ENCODE measurements at regions not wholly inside any gene's neighbourhood (a gene's known extent, or its start where the extent isn't known, plus 50 kb on each side); places are given as distances from the start of the nearest gene placed in this dataset.

DNA sequence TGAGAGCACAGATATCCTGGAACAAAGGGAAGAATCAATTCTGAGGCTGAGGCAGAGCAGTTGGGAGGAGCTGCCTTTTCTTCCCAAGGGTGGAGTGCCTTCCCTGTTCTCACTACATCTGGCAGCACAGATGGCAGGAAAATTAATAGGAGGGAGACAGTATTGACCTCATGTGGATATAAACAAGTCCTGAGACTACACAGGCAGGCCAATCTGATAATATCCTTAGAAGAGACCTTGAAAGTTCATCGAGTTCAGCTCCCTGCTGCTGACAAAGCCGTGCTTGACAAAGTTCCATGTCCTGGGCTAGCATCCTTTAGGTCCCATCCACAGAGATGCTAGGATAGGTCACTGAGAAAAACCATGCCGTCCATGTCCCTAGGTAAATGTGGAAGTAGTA lies 1451.5 kb downstream of the EFNB2 start:
- ChIA-PET CTCF (interaction anchor here (0.5 to 1.1 kb wide), 2 partner anchors 24 kb away, joined by 3 read pairs; no protein-coding TSS in a partner anchor), POLR2A (no interaction called here)
- no peak for DNase-seq (ENCODE audit: extremely low spot score)
- TF ChIP-seq CTCF (IDR thresholded peaks at IDR 0.05; ENCODE audit: control extremely low read depth, extremely low read depth, low read depth, missing control alignments): no peak

- TF ChIP-seq CTCF (IDR thresholded peaks at IDR 0.05; ENCODE audit: control extremely low read depth, extremely low read depth, low read depth, missing control alignments): no peak
- ChIA-PET POLR2A (no interaction called here), CTCF (interaction anchor here (2.0 kb wide), 1 partner anchor 12 kb away, joined by 4 read pairs; no protein-coding TSS in a partner anchor)
- DNase-seq (ENCODE audit: extremely low spot score): no peak
Observed at GRCh38 chr13:105074755-105075154, 1460.7 kb downstream of the EFNB2 start.

DNA sequence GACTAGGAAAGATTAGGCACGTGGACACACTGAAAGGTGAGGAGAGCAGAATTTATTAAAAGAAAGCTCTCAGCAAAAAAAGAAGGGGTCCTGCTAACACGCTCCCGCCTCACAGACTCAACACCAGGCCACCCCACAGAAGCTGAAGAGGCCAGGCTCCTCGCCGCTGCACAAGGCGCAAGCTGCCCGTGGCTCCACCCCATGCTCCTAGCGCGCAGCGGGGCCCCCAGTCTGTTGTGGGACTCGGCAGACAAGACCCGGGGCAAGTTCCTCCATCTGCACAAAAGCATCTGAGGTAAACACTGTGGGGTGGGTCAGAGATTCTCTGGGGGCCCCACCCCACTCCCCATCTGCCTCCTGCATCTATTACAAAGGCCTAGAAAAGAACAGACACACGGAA lies 1462.4 kb downstream of the EFNB2 start:
- no peak for TF ChIP-seq CTCF (IDR thresholded peaks at IDR 0.05; ENCODE audit: control extremely low read depth, extremely low read depth, low read depth, missing control alignments)
- ChIA-PET CTCF (interaction anchor here (1.5 kb wide), 1 partner anchor 66 kb away, joined by 3 read pairs; no protein-coding TSS in a partner anchor), POLR2A (no interaction called here)
- DNase-seq (ENCODE audit: extremely low spot score): no peak

DNA sequence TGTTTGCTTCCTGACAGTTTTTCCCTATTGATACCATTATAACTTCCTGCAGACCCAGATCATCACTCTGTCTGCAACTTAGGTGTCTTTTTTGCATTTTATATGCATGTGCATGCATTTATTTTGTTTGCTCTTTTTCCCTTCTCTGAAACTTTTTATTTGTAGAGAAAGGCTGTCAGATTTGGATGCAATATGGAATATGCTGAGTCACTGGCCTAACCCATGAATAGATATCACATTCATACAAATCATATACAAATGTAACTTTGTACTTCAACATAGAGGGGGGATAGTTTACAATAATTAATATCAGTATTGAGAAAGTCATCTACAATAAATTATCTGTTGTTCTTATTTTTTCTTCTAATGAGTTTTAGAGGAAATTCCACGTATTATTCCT lies 1465.0 kb downstream of the EFNB2 start:
- DNase-seq (ENCODE audit: extremely low spot score): no peak
- CTCF ChIA-PET: no interaction called here
- TF ChIP-seq CTCF (IDR thresholded peaks at IDR 0.05; ENCODE audit: control extremely low read depth, extremely low read depth, low read depth, missing control alignments): no peak
- POLR2A ChIA-PET: no interaction called here

GRCh38 chr13:105069106-105069505 lies 1466.4 kb downstream of the EFNB2 start:
- POLR2A ChIA-PET: no interaction called here
- DNase-seq (ENCODE audit: extremely low spot score): no peak
- TF ChIP-seq CTCF (IDR thresholded peaks at IDR 0.05; ENCODE audit: control extremely low read depth, extremely low read depth, low read depth, missing control alignments): no peak
- CTCF ChIA-PET: no interaction called here

- POLR2A ChIA-PET: no interaction called here
- DNase-seq (ENCODE audit: extremely low spot score): no peak
- no peak for TF ChIP-seq CTCF (IDR thresholded peaks at IDR 0.05; ENCODE audit: control extremely low read depth, extremely low read depth, low read depth, missing control alignments)
- CTCF ChIA-PET: interaction anchor here (1.9 kb wide), 1 partner anchor 11 kb away, joined by 4 read pairs; no protein-coding TSS in a partner anchor
Observed at GRCh38 chr13:105063676-105064075, 1471.8 kb downstream of the EFNB2 start.

DNA sequence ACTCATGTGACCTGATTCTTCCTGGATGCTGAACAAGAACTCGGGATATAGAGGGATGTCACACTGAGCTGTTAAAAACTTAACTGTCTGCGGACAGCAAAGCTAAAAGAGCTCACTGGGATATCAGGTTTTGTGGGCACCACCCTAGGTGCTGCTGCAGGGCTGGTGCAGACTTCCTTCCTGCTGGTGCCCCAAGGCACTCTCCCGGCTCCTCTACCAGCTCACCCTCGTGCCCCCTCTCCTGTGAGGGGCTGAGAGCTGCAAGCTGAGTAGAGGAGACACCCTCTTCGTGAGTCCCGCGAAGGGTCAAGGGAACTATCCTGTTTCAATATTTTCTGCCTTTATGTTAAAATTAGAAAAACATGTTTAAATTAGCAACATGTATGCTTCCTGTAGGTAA lies 1475.7 kb downstream of the EFNB2 start:
- DNase-seq (ENCODE audit: extremely low spot score): no peak
- POLR2A ChIA-PET: no interaction called here
- no peak for TF ChIP-seq CTCF (IDR thresholded peaks at IDR 0.05; ENCODE audit: control extremely low read depth, extremely low read depth, low read depth, missing control alignments)
- CTCF ChIA-PET: interaction anchor here (1.0 to 1.2 kb wide), 2 partner anchors 11 to 24 kb away, joined by 3 read pairs; no protein-coding TSS in a partner anchor
